Gastrocnemius medialis (tissue), 4 donors: ENCODE measurements at regions not wholly inside any gene's neighbourhood (a gene's known extent, or its start where the extent isn't known, plus 50 kb on each side); places are given as distances from the start of the nearest gene placed in this dataset.

ENCODE experiments used
- POLR2A ChIP-seq, 2 donors: fragments of 450-650 bp; IDR thresholded peaks; one replicate each; pipeline ENCODE4 v1.6.1; 2017; ENCODE audit warnings: antibody characterized with exemption in 2 of 2, mild to moderate bottlenecking in 2 of 2, moderate library complexity in 2 of 2
- TF ChIP-seq, protein P1 (sequence below), 5 experiments: fragments of 450-650 bp in 3 of 5; fragments of 200-600 bp in 2 of 5; sonication (generic) in 2 of 5; IDR thresholded peaks in 4 of 5; conservative IDR thresholded peaks in 1 of 5; 1 replicate in 4 of 5; 2 replicates in 1 of 5; pipeline ENCODE4 v1.5.1; 2016 to 2019; ENCODE audit warnings: antibody characterized with exemption in 5 of 5, mild to moderate bottlenecking in 3 of 5, moderate library complexity in 3 of 5

DNA sequence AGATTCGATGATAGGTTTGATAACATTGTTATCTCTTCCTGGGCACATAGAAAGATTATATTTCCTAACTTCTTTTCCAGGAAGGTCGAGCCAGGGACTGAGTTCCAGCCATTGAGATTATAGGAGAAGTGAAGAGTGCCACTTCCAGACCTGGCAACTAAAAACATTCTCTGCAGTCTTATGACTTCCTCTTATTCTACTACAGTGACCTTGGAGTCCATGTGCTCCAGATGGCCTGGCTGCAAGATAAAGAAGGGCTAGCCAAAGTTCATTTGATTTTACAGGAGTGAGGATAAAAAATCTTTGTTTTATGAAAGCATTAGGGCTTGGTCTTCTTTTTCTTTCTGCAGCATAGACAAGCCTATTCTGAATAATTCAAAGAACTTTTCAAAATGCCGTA, 363.0 kb downstream of the FSIP2 start:
- TF ChIP-seq, protein P1, sequence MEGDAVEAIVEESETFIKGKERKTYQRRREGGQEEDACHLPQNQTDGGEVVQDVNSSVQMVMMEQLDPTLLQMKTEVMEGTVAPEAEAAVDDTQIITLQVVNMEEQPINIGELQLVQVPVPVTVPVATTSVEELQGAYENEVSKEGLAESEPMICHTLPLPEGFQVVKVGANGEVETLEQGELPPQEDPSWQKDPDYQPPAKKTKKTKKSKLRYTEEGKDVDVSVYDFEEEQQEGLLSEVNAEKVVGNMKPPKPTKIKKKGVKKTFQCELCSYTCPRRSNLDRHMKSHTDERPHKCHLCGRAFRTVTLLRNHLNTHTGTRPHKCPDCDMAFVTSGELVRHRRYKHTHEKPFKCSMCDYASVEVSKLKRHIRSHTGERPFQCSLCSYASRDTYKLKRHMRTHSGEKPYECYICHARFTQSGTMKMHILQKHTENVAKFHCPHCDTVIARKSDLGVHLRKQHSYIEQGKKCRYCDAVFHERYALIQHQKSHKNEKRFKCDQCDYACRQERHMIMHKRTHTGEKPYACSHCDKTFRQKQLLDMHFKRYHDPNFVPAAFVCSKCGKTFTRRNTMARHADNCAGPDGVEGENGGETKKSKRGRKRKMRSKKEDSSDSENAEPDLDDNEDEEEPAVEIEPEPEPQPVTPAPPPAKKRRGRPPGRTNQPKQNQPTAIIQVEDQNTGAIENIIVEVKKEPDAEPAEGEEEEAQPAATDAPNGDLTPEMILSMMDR (IDR thresholded peaks at IDR 0.05 in 4 of 5, conservative IDR thresholded peaks at IDR 0.05 in 1 of 5): no peak
- TF ChIP-seq POLR2A (IDR thresholded peaks at IDR 0.05): no peak
